Heart left ventricle (tissue), 16 donors: ENCODE measurements at regions not wholly inside any gene's neighbourhood (a gene's known extent, or its start where the extent isn't known, plus 50 kb on each side); places are given as distances from the start of the nearest gene placed in this dataset.

Source experiments
- ATAC-seq, 4 donors: fragments of 200-7000 bp; cut with Tn5 transposase; one replicate each; pipeline ENCODE4 v1.9.1; 2020 to 2022; ENCODE audit warnings: moderate library complexity in 4 of 4, mild to moderate bottlenecking in 3 of 4, moderate number of reproducible peaks in 1 of 4
- DNase-seq, 5 donors: peaks; one replicate each; pipeline ENCODE4 v3.0.0-alpha.2; 2020
- H3K27ac ChIP-seq, 12 donors: fragments of 200-600 bp; sonication (generic) in 4 of 12; one replicate each; pipeline versions ENCODE4 v1.5.0 to v1.8.0; 2016 to 2022; ENCODE audit warnings: mild to moderate bottlenecking in 2 of 12
- H3K27me3 ChIP-seq, 9 donors: fragments of 200-600 bp; sonication (generic) in 2 of 9; one replicate each; pipeline versions ENCODE4 v1.5.1 to v1.8.0; 2016 to 2022; ENCODE audit warnings: mild to moderate bottlenecking in 3 of 9
- H3K36me3 ChIP-seq, 9 donors: fragments of 200-600 bp; sonication (generic) in 2 of 9; one replicate each; pipeline versions ENCODE4 v1.5.0 to v1.8.0; 2018 to 2022; ENCODE audit warnings: mild to moderate bottlenecking in 2 of 9
- H3K4me1 ChIP-seq, 12 donors: fragments of 200-600 bp; sonication (generic) in 4 of 12; one replicate each; pipeline versions ENCODE4 v1.5.0 to v1.8.0; 2016 to 2022; ENCODE audit warnings: mild to moderate bottlenecking in 3 of 12
- H3K4me3 ChIP-seq, 12 donors: fragments of 200-600 bp; sonication (generic) in 4 of 12; one replicate each; pipeline versions ENCODE4 v1.5.0 to v1.8.0; 2017 to 2022; ENCODE audit warnings: mild to moderate bottlenecking in 9 of 12, moderate library complexity in 4 of 12
- H3K9me3 ChIP-seq, 12 donors: fragments of 200-600 bp; sonication (generic) in 4 of 12; one replicate each; pipeline versions ENCODE4 v1.5.0 to v1.8.0; 2016 to 2022; ENCODE audit warnings: mild to moderate bottlenecking in 1 of 12
- CTCF ChIP-seq, 12 donors: fragments of 200-600 bp; sonication (generic) in 4 of 12; IDR thresholded peaks; one replicate each; pipeline versions ENCODE4 v1.5.0 to v1.8.0; 2018 to 2022; ENCODE audit warnings: antibody characterized with exemption in 12 of 12, mild to moderate bottlenecking in 5 of 12
- POLR2A ChIP-seq, 2 donors: fragments of 450-650 bp; IDR thresholded peaks; one replicate each; pipeline ENCODE4 v1.6.1; 2017; ENCODE audit warnings: antibody characterized with exemption in 2 of 2, mild to moderate bottlenecking in 2 of 2, moderate library complexity in 2 of 2
- WGBS, 4 donors: extraction: QIAGEN DNeasy Blood & Tissue Kit in 2 of 4; methylation state at CpG; one replicate each; pipeline versions ENCODE4 v1.1.5 to v1.1.7; 2013 to 2018; 5-methylcytosine and 5-hydroxymethylcytosine counted together
- intact Hi-C, 10 donors: fragments of 100-400 bp; cut with DNase I; formaldehyde crosslinking; loops; one replicate each; pipeline versions ENCODE4 v1.11.1 to v1.14.2; 2022
- donor health status: ischemic (EF 13 %, LVEDD 7.1; RV severe dilation, severe dysfunction).
- donor health status: healthy with polysubstance abuse.
- donor health status: DM: no; HTN: yes; CAD: no.
- donor health status: DM: no; HTN: no; CAD: no.
- donor health status: ischemic (EF 25% LVEDD 6.9; RV normal size, moderate dysfunction).
- donor health status: ischemic (EF 25% LVEDD 5.7; RV mildly dilated, moderate dysfunction).
- donor health status: healthy.
- donor health status: DM: yes; HTN: yes; CAD: no.
- donor health status: ischemic (EF 35%, LVEDD 5.7; RV mildly dilated, moderate dysfunction).
- donor health status: nonischemic (EF 11% LVEDD 7.7; RV severe dilation, severe dysfunction).
- donor health status: DM: yes; HTN: yes; CAD: no.
- donor health status: PGD.
- donor health status: ischemic (EF 29% LVEDD 5.4; RV normal size, mild dysfunction).
- donor health status: nonischemic (EF 23%, LVEDD 6.1; RV moderate dilation, normal function).

- Histone ChIP-seq H3K4me1 (peaks cover 4 to 61% (median 56%) of the 10 kb centered on the region in 12 donors), H3K9me3 (no peaks in the 10 kb centered on the region), H3K4me3 (no peak overlapping the region), H3K27me3 (no peaks in the 10 kb centered on the region), H3K27ac (peak overlapping the region in 10 of 12 donors; percentile 10 to 75 (median 58)), H3K36me3 (no peaks in the 10 kb centered on the region)
- WGBS, 4 donors = 9 to 30% (median 11%) methylated on average over 11 of the region's 11 CpGs
- no peak for DNase-seq
- intact Hi-C loops = loop anchor here in 3 of 10 donors (5.0 kb wide), 6 partner anchors 58 to 248 kb away; partner anchors contain the start of gene ETS2 (in 1 of the 3)
- TF ChIP-seq CTCF (IDR thresholded peaks at IDR 0.05) (no peak), POLR2A (IDR thresholded peaks at IDR 0.05) (no peak)
- ATAC-seq = peak in 3 of 4 donors; percentile 3 to 28 (median 21)
These were observed 179.3 kb downstream of the ETS2 start for GRCh38 chr21:38984982-38985567.

GRCh38 chr21:38984568-38984967, 178.8 kb downstream of the ETS2 start:
- intact Hi-C loops = no loop called here
- Histone ChIP-seq H3K4me1 (peaks cover 3 to 56% (median 51%) of the 10 kb centered on the region in 12 donors), H3K27me3 (no peaks in the 10 kb centered on the region), H3K4me3 (no peak overlapping the region), H3K27ac (peak overlapping the region in 9 of 12 donors; percentile 10 to 75 (median 58)), H3K36me3 (no peaks in the 10 kb centered on the region), H3K9me3 (no peaks in the 10 kb centered on the region)
- ATAC-seq (no peak), DNase-seq (no peak)
- 59 to 76% (median 72%) methylated on average over 4 of the region's 4 CpGs for WGBS, 4 donors
- TF ChIP-seq POLR2A (IDR thresholded peaks at IDR 0.05) = no peak
- no peak for TF ChIP-seq CTCF (IDR thresholded peaks at IDR 0.05)

GRCh38 chr21:38983560-38983959, 177.8 kb downstream of the ETS2 start:
- ATAC-seq = no peak
- WGBS, 4 donors = 79 to 89% (median 83%) methylated on average over 10 of the region's 10 CpGs
- no peak for DNase-seq
- no peak for TF ChIP-seq CTCF (IDR thresholded peaks at IDR 0.05)
- TF ChIP-seq POLR2A (IDR thresholded peaks at IDR 0.05) = no peak
- peaks cover 3 to 46% (median 42%) of the 10 kb centered on the region in 12 donors for H3K4me1 ChIP-seq
- H3K36me3 ChIP-seq = no peaks in the 10 kb centered on the region
- intact Hi-C loops = no loop called here
- no peaks in the 10 kb centered on the region for H3K27me3 ChIP-seq
- H3K27ac ChIP-seq = no peak overlapping the region
- H3K4me3 ChIP-seq = no peak overlapping the region
- H3K9me3 ChIP-seq = no peaks in the 10 kb centered on the region

- 93 to 97% (median 95%) methylated on average over 11 of the region's 11 CpGs for WGBS, 4 donors
- Histone ChIP-seq H3K36me3 (no peaks in the 10 kb centered on the region), H3K4me3 (no peak overlapping the region), H3K27me3 (no peaks in the 10 kb centered on the region), H3K9me3 (no peaks in the 10 kb centered on the region), H3K4me1 (peaks cover 3 to 38% (median 34%) of the 10 kb centered on the region in 12 donors), H3K27ac (no peak overlapping the region)
- no peak for DNase-seq
- ATAC-seq = no peak
- no peak for TF ChIP-seq POLR2A (IDR thresholded peaks at IDR 0.05)
- intact Hi-C loops = no loop called here
These were observed 177.1 kb downstream of the ETS2 start for GRCh38 chr21:38982804-38983203.

GRCh38 chr21:38982096-38982495, 176.4 kb downstream of the ETS2 start:
- no peaks in the 10 kb centered on the region for H3K36me3 ChIP-seq
- DNase-seq = no peak
- WGBS, 4 donors = 78 to 88% (median 84%) methylated on average over 9 of the region's 9 CpGs
- no peak overlapping the region for H3K4me3 ChIP-seq
- intact Hi-C loops = no loop called here
- no peaks in the 10 kb centered on the region for H3K27me3 ChIP-seq
- TF ChIP-seq POLR2A (IDR thresholded peaks at IDR 0.05) (no peak), CTCF (IDR thresholded peaks at IDR 0.05) (no peak)
- ATAC-seq = no peak
- H3K9me3 ChIP-seq = no peaks in the 10 kb centered on the region
- no peak overlapping the region for H3K27ac ChIP-seq
- H3K4me1 ChIP-seq = peaks cover 1 to 31% (median 28%) of the 10 kb centered on the region in 12 donors
